Gastroesophageal sphincter (tissue), 3 donors: ENCODE measurements at regions not wholly inside any gene's neighbourhood (a gene's known extent, or its start where the extent isn't known, plus 50 kb on each side); places are given as distances from the start of the nearest gene placed in this dataset.

Experiments
- EP300 ChIP-seq: sonication (generic); formaldehyde crosslinking; IDR thresholded peaks from one replicate; pipeline ENCODE4 v1.6.1; 2017; ENCODE audit warnings: antibody characterized with exemption, mild to moderate bottlenecking
- POLR2A ChIP-seq, 2 donors: fragments of 450-650 bp; IDR thresholded peaks; one replicate each; pipeline ENCODE4 v1.6.1; 2017; ENCODE audit warnings: antibody characterized with exemption in 2 of 2, mild to moderate bottlenecking in 2 of 2, moderate library complexity in 1 of 2
- TF ChIP-seq, protein P1 (sequence below), 4 experiments: fragments of 200-600 bp in 2 of 4; fragments of 450-650 bp in 2 of 4; sonication (generic) in 1 of 4; IDR thresholded peaks; one replicate each; pipeline ENCODE4 v1.5.1; 2017 to 2019; ENCODE audit warnings: antibody characterized with exemption in 4 of 4, mild to moderate bottlenecking in 2 of 4, moderate library complexity in 2 of 4

DNA sequence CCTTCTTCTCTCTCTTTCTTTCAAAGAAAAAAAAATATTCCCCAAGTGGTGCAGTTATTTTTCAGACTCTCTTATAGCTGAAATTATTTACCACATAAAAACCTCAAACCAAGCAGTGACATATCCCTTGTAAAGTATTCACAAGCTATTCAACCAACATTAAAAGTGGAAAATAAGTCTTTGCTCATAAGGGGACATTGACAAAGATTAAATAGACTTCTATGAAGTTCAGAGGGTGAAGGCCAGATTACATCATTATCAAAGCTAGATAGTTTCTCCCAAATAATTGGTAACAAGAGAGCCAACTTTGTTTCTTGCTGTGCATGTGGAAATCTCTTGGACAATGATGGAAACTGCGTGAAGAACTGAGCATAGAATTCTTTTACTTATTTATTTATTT is 379.8 kb upstream of the RSPO3 start:
- TF ChIP-seq, protein P1, sequence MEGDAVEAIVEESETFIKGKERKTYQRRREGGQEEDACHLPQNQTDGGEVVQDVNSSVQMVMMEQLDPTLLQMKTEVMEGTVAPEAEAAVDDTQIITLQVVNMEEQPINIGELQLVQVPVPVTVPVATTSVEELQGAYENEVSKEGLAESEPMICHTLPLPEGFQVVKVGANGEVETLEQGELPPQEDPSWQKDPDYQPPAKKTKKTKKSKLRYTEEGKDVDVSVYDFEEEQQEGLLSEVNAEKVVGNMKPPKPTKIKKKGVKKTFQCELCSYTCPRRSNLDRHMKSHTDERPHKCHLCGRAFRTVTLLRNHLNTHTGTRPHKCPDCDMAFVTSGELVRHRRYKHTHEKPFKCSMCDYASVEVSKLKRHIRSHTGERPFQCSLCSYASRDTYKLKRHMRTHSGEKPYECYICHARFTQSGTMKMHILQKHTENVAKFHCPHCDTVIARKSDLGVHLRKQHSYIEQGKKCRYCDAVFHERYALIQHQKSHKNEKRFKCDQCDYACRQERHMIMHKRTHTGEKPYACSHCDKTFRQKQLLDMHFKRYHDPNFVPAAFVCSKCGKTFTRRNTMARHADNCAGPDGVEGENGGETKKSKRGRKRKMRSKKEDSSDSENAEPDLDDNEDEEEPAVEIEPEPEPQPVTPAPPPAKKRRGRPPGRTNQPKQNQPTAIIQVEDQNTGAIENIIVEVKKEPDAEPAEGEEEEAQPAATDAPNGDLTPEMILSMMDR (IDR thresholded peaks at IDR 0.05): no peak
- no peak for TF ChIP-seq POLR2A (IDR thresholded peaks at IDR 0.05)
- no peak for TF ChIP-seq EP300
